Endothelial cell (in vitro differentiated cells): ENCODE measurements at regions not wholly inside any gene's neighbourhood (a gene's known extent, or its start where the extent isn't known, plus 50 kb on each side); places are given as distances from the start of the nearest gene placed in this dataset.

Source experiments
- DNase-seq: peaks from one replicate; pipeline ENCODE4 v3.0.0; 2021; ENCODE audit warnings: low spot score
- H3K27ac Mint-ChIP-seq: one replicate; pipeline ENCODE4 v1.8.0; 2021; ENCODE audit warnings: mixed read lengths, inconsistent platforms; ENCODE audit not compliant: unreplicated experiment
- H3K27me3 Mint-ChIP-seq: one replicate; pipeline ENCODE4 v1.8.0; 2021; ENCODE audit warnings: mild to moderate bottlenecking, moderate library complexity, mixed read lengths, inconsistent platforms; ENCODE audit not compliant: unreplicated experiment
- H3K36me3 Mint-ChIP-seq: one replicate; pipeline ENCODE4 v1.8.0; 2021; ENCODE audit warnings: mild to moderate bottlenecking, low read depth, mixed read lengths, inconsistent platforms; ENCODE audit not compliant: unreplicated experiment
- H3K4me1 Mint-ChIP-seq: one replicate; pipeline ENCODE4 v1.8.0; 2021; ENCODE audit warnings: mild to moderate bottlenecking, mixed read lengths, inconsistent platforms; ENCODE audit not compliant: unreplicated experiment
- H3K4me3 Mint-ChIP-seq: one replicate; pipeline ENCODE4 v1.8.0; 2021; ENCODE audit warnings: mild to moderate bottlenecking, mixed read lengths, inconsistent platforms; ENCODE audit not compliant: unreplicated experiment
- H3K9me3 Mint-ChIP-seq: one replicate; pipeline ENCODE4 v1.8.0; 2021; ENCODE audit warnings: mixed read lengths, inconsistent platforms; ENCODE audit not compliant: unreplicated experiment
- CTCF ChIP-seq: fragments of 200-600 bp; sonication (generic); IDR thresholded peaks from one replicate; pipeline ENCODE4 v1.5.0; 2021; ENCODE audit warnings: antibody characterized with exemption; ENCODE audit not compliant: unreplicated experiment

GRCh38 chr1:166703726-166704462 lies 135.4 kb upstream of the POGK start:
- Mint-ChIP-seq H3K36me3 (no peaks in the 10 kb centered on the region), H3K27ac (no peak overlapping the region), H3K27me3 (no peaks in the 10 kb centered on the region), H3K4me3 (no peak overlapping the region), H3K9me3 (no peaks in the 10 kb centered on the region), H3K4me1 (peaks cover 24% of the 10 kb centered on the region)
- no peak for DNase-seq
- no peak for TF ChIP-seq CTCF

GRCh38 chr1:166705376-166706289 lies 133.6 kb upstream of the POGK start:
- Mint-ChIP-seq H3K27me3 (no peaks in the 10 kb centered on the region), H3K27ac (peak overlapping the region; percentile 72), H3K36me3 (no peaks in the 10 kb centered on the region), H3K4me3 (no peak overlapping the region), H3K4me1 (peaks cover 24% of the 10 kb centered on the region), H3K9me3 (no peaks in the 10 kb centered on the region)
- DNase-seq, result no peak
- TF ChIP-seq CTCF, result no peak

- H3K9me3 Mint-ChIP-seq, result peaks cover under 1% of the 10 kb centered on the region
- H3K27ac Mint-ChIP-seq, result no peak overlapping the region
- no peaks in the 10 kb centered on the region for H3K4me1 Mint-ChIP-seq
- no peak for DNase-seq
- no peak for TF ChIP-seq CTCF
- no peaks in the 10 kb centered on the region for H3K27me3 Mint-ChIP-seq
- H3K4me3 Mint-ChIP-seq, result no peak overlapping the region
- H3K36me3 Mint-ChIP-seq, result no peaks in the 10 kb centered on the region
Observed at GRCh38 chr1:166716620-166717019, 122.7 kb upstream of the POGK start.

GRCh38 chr1:166721145-166721544 lies 118.1 kb upstream of the POGK start:
- no peak overlapping the region for H3K4me3 Mint-ChIP-seq
- no peak overlapping the region for H3K27ac Mint-ChIP-seq
- no peak for TF ChIP-seq CTCF
- H3K27me3 Mint-ChIP-seq, result peaks cover under 1% of the 10 kb centered on the region
- peaks cover 8% of the 10 kb centered on the region for H3K9me3 Mint-ChIP-seq
- H3K36me3 Mint-ChIP-seq, result no peaks in the 10 kb centered on the region
- H3K4me1 Mint-ChIP-seq, result no peaks in the 10 kb centered on the region
- DNase-seq, result no peak
